NCI-H2107 treated with DMSO at 0.1 percent for 48 hours (cell line): ENCODE measurements at regions not wholly inside any gene's neighbourhood (a gene's known extent, or its start where the extent isn't known, plus 50 kb on each side); places are given as distances from the start of the nearest gene placed in this dataset.

Source experiments
- DNase-seq: peaks from one replicate; lab custom pipeline; 2025; ENCODE audit not compliant: unreplicated experiment; lab: John Stamatoyannopoulos, UW

GRCh38 chr13:104779311-104779993, 1713.2 kb upstream of the SLC10A2 start:
- no peak for DNase-seq

GRCh38 chr13:104773775-104774174, 1707.6 kb upstream of the SLC10A2 start:
- no peak for DNase-seq

- no peak for DNase-seq
Measured at GRCh38 chr13:104769545-104769944, 1703.3 kb upstream of the SLC10A2 start.

GRCh38 chr13:104766319-104766718, 1700.1 kb upstream of the SLC10A2 start:
- no peak for DNase-seq

GRCh38 chr13:104764600-104764999, 1698.4 kb upstream of the SLC10A2 start:
- DNase-seq: no peak

DNA sequence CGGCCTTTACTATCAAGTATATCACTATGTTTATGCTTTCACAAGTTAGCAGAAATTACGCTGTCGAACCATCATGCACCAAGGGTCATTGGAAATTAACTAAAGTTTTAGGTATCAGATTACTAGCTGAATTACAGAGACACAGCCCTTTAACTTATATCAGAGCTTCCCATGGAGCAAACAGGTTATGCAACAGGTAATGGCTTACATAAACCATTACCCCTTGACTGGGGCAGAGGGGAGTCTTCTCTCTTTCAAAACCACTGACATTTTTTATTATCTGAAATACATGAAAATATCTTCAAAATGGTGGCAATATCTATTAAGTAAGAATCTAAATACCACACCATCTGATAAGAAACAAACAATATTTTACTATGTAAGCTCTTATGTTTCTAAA, 1692.9 kb upstream of the SLC10A2 start:
- no peak for DNase-seq

DNA sequence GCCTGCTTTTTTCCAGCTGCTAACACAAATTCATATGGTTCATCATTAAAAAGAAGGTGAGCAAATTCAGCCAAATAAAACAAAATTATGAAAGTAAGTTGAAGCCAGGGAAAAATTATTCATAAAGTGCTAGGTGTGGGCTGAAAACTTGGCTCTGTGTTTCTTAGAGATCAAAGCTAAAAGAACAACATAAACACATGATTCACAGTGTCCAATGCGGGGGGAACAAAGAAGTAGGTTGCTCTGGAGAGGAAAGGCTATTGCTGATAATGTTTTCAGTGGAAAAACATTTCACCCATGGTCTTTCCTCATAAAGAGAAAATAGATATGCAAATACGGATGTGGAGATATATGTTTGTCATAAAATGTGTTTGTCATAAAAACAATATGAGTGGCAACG, 1691.5 kb upstream of the SLC10A2 start:
- DNase-seq: no peak

GRCh38 chr13:104750377-104750776, 1684.2 kb upstream of the SLC10A2 start:
- DNase-seq: no peak

DNA sequence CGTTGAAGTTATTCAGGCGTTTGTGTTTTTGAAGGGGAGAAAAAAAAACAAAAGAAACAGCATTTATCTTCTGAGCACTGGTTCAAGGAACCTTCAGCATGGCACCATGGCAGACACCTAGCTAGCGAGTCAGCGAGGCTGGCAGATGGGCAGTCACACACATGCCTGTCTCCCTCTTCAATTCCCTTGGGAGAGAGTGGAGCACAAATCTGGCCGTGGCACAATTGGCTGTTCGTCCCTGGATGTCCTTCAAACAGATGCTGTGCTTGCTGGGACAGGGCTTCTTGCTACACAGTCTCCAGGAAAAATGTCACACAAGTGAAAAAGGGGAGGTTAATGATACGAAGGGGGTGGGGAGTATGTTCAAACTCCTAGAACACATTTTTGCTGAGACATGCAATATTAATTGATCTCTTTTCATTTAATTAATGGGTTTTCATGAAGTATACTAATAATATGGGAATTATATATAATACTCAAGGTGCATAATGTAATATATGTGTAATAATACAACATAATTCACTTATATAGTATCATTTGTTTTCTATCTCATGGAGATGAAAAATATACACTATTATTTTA, 1674.5 kb upstream of the SLC10A2 start:
- no peak for DNase-seq

GRCh38 chr13:104737713-104738112, 1671.5 kb upstream of the SLC10A2 start:
- DNase-seq: no peak

DNA sequence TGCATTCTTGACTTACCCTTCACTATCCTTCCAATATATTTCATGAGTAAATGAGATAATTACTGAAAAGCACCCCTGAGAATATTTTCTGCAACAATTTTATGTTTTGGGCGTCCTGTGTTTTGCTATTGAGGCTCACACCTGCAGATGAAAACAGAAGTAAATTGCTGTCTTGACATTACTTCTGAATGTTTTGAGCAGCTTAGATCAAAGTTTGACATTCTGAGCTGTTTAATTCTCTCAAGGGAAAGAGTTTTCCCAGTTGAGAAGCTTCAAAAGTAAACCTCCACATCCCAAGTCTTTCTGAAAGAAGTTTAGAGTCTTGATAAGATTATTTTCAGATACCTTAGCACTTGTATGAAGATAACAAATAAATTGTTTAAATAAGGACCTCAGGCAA, 1667.2 kb upstream of the SLC10A2 start:
- no peak for DNase-seq

DNA sequence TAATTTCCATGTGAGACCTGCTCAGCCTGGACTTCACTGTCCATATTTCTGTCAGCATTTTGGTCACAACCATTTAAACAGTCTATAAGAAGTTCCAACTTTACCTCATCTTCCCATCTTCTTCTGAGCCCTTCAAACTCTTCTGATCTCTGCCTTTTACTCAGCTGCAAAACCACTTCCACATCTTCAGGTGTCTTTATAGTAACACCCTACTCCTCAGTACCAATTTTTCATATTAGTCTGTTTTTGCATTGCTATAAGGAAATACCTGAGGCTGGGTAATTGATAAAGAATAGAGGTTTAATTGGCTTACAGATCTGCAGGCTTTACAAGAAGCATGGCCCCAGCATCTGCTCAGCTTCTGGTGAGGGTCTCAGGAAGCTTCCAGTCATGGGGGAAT, 1648.9 kb upstream of the SLC10A2 start:
- no peak for DNase-seq

- no peak for DNase-seq
Measured at GRCh38 chr13:104705031-104705750, 1639.0 kb upstream of the SLC10A2 start.

GRCh38 chr13:104701591-104701990, 1635.4 kb upstream of the SLC10A2 start:
- no peak for DNase-seq

GRCh38 chr13:104694397-104694796, 1628.2 kb upstream of the SLC10A2 start:
- no peak for DNase-seq

- DNase-seq: no peak
Measured at GRCh38 chr13:104693126-104693525, 1626.9 kb upstream of the SLC10A2 start.

- DNase-seq: no peak
Measured at GRCh38 chr13:104691767-104692467, 1625.7 kb upstream of the SLC10A2 start.

- DNase-seq: no peak
Measured at GRCh38 chr13:104686484-104686883, 1620.3 kb upstream of the SLC10A2 start.

GRCh38 chr13:104683789-104684188, 1617.6 kb upstream of the SLC10A2 start:
- no peak for DNase-seq

DNA sequence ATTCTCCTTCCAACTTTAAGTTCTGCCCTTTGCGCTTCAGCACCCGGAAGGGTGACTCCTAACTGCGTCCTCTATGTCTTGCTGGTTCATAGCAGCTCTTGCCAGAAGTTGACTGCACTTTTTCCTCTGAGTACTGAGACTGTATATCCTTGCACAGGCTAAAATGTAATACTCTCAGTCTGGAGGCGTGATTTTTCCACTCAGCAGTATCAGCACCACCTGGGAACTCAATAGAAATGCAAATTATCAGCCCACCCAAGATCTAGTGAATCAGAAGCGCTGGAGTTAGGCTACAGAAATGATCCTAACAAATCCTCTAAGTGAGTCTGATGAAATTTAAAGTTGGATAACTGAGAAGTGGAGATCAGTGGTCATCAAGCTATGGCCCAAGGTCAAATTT, 1611.9 kb upstream of the SLC10A2 start:
- no peak for DNase-seq

DNA sequence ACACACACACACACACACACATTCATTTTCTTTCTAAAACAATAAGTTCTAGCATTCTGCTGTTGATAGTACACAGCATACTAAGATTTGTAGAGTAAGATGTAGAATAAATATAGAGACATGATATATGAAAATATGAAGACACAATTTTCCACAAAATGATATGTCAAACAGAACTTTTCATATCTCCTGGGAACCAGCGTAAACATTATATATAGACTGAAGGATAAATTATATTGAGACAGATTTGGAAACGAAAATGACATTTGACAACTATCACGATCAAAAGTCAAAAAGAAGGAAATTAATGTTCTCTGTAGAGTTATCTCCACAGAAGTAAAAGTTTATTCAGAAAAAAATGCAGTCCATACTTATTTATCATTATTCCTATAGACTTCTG, 1605.7 kb upstream of the SLC10A2 start:
- DNase-seq: no peak

DNA sequence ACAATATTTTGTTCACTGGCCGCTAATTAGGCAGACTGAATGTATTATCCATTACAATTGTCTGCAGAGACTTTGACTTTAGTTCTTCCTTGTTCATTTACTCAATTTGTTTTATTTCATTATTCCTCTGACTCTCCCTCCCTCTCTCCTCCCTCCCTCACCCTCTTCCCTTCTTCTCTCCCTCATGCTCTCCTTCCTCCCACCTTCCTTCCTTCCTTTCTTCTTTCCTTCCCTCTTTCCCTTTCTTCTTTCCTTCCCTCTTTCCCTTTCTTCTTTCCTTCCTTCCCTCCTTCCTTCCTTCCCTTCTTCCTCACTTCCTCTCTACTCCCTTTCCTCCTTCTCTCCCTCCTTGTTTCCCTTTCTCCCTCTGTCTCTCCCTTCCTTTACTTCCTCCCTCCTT, 1591.0 kb upstream of the SLC10A2 start:
- no peak for DNase-seq
